ENCODE measurements at regions not wholly inside any gene's neighbourhood (a gene's known extent, or its start where the extent isn't known, plus 50 kb on each side); places are given as distances from the start of the nearest gene placed in this dataset.

DNA sequence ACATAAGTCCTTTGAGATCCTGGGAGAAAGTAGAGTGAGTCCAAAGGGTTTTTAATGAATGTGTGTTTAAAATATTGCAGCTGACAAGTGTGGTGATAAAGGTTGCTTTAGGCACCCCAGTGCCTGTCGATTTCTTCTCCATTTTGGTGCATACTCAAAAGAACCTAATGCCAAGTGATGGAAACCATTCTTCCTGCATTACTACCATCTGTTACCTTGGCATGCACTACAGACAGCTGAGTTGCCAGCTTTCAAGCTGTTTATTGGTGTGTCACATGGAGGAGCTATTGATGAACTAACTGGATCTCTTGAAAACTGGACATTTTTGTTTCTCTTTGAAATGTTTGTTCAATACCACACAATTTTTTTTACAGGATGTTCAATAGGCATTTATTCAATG is 350.0 kb downstream of the AKAIN1 start:
- no peak for DNase-seq

DNA sequence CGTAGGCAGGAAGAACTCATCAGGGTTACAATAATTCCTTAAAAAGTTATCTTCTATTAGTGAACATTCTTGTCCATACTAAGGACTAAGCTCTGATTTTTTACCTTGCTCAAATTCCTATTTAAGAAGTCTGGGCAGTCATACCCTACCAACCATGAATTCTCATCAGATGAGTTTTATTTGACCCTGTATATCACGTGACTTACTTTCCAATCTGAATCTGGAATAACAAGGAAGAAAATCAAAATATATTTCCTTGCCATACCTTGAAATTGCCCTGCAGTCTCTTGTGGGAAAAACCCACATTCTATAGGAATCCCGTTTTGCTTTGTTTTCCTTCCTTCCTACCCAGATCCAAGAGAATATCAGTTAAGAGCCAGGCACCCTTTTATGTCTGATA is 352.7 kb downstream of the AKAIN1 start:
- no peak for DNase-seq

DNA sequence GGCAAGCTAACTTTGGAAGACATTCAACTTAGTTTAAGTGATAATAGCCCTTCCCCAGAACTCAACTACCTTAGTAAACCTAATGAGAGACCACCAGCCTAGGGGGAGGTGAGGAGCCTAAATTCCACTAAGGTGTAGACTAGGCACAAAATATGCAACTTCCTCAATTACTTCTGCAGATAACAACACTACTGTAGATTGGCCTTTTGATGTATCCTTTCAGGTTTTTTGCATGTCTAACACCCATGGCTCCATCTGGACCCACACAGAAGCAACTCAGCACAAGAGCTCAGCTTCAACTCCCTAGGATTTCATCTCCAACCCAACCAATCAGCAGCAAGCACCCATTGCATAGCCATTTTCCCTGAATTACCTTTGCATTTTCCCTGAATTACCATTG is 353.3 kb downstream of the AKAIN1 start:
- no peak for DNase-seq

- no peak for DNase-seq
Observed at GRCh38 chr18:4842751-4843150, 354.3 kb downstream of the AKAIN1 start.

DNA sequence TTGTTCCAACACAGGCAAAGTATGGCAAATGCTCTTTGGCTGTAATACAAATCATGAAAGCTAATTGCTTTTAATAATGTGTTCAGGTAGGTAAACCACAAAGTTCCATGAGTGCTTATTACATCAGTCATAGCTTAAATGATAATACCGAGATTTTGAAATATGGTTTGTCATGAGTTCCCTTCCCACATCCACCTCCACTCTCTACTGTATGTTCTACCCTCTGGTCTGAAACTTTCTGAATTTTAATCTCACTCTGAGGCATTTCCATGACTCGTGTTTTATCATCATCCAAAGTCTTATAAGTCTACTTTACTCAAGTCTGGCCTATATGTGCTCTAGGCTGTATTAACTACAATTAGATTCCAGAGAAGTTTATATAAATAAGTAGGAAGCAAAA is 354.8 kb downstream of the AKAIN1 start:
- no peak for DNase-seq

DNA sequence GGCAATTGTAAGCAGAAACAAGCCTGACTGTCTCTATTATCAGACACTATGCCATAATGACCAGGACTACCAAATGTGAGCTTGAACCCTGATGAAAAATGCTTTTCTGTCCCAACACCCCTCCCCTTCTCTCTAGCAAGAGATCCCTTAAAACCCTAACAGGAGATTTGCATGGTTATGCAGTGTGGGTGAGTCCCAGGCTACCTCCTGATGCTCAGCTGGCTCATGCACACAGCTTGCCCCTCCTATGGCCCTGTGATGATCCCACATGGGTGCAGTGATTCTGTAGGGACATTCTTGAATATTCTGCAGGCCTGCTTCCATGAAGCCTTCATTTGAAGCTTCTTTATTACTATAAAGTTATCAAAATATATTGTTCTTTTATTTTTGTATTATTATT is 357.4 kb downstream of the AKAIN1 start:
- no peak for DNase-seq

DNA sequence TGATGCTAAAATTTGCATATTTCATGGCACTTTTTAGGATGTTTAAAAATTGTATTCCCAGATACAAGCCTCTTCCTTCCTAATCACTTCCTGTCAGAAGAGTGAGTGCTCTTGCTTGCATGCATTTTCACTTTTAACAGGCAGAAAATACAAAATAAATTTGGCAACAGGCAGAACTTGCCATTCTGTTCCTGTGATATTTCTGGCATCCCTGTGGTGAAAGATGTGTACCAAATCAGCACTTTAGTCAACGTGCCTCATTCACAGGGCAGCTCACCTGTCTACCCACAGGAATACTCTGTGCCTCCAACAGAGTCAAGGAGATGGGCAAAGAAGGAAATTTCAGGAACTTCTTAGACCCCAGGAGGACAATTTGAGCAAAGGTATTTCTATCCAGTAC is 360.9 kb downstream of the AKAIN1 start:
- DNase-seq, result no peak

GRCh38 chr18:4831791-4832375 is 365.2 kb downstream of the AKAIN1 start:
- no peak for DNase-seq

DNA sequence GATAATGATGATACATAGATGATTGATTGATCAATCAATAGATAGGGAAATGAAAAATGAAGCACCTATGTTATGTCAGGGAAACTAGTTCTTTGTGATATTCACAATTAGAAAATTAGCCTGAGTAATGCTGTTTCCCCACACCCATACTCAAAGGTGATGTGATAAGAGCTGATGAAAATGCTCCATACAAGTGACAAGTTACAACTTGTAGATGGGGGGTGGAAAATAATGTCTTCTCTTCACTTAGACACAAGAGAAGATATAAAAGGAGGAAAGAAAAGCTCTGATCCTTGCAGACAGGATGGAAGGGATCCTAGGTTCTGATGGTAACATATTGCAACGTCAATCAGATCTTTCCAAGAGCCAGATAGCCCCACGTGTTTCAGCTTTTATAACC is 365.9 kb downstream of the AKAIN1 start:
- no peak for DNase-seq

GRCh38 chr18:4823091-4823490 is 368.0 kb upstream of the DLGAP1 start:
- no peak for DNase-seq

- no peak for DNase-seq
Observed at GRCh38 chr18:4821801-4822200, 366.7 kb upstream of the DLGAP1 start.

DNA sequence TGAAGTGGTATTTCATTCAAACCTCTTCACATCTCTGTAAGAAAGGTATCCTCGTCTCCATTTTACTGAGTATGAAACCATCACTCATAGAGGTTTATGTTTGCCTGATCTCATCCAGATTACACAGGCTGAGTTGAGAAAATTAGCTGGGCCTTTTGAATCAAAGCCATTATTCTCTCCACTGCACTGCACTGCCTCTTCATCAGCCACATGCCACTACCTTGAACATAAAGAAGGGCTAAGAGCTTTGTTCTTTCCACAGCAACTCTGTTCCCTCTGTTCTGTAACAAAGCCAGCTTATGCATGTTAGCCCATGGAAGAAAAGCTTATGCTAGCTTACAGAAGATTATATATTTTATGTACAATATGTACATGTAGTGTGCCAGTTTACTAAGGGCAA is 362.6 kb upstream of the DLGAP1 start:
- DNase-seq, result no peak

GRCh38 chr18:4813708-4814107 is 358.6 kb upstream of the DLGAP1 start:
- DNase-seq, result no peak

- DNase-seq, result no peak
Observed at GRCh38 chr18:4808891-4809290, 353.8 kb upstream of the DLGAP1 start.

- DNase-seq, result no peak
Observed at GRCh38 chr18:4807604-4808293, 352.6 kb upstream of the DLGAP1 start.

DNA sequence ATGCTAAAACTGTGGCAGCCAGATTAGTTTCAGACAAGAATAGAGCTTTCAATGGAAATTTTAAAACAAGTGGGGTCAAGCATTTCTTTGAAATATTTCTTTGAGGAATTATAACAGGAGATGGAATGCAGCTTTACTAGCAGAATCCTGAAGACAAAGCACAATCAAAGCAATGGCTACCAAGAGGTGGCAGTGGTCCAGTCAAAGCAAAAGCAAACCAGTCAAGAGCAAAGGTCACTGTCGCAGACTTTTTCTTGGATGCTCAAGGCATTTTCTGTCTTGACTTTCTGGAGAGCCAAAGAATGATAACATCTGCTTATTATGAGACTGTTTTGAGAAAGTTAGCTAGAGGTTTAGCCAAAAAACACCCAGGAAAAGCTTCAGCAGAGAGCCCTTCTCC is 351.2 kb upstream of the DLGAP1 start:
- no peak for DNase-seq

DNA sequence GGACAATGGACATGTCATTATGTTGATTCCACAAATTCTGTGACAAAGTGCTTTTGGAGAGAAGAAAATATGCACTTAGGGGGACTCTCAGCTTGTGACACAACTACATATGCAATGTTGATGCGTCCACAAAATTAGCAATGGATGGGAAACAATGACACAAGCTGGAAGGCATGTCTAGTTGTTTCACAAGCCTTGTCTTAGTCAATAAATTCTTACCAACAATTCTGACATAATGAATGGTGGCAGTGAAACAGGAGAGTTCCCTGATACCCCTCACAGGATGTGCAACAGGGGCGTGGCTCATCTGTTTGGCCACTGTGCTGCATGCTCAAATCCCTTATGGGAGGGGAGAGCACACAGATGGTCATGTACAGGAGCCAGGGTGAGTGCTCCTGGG is 347.2 kb upstream of the DLGAP1 start:
- DNase-seq, result no peak

DNA sequence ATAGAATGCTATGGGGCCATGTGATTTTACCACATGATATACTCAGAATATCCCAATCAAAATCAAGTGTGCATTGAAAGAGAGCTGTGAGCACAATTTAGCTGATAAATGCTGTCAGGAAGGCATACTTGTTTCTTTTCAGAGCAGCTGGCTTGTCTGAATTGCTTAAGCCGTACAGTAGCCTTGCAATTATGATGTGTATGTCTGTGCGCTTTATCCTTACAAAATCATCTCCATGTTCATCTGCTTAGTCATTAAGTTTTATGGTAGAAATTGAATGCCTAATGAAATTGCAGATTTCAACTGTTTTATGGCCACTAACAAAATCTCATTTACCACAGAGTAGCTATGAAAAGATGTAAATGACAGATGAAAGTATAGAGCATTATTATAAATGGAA is 346.0 kb upstream of the DLGAP1 start:
- DNase-seq, result no peak

DNA sequence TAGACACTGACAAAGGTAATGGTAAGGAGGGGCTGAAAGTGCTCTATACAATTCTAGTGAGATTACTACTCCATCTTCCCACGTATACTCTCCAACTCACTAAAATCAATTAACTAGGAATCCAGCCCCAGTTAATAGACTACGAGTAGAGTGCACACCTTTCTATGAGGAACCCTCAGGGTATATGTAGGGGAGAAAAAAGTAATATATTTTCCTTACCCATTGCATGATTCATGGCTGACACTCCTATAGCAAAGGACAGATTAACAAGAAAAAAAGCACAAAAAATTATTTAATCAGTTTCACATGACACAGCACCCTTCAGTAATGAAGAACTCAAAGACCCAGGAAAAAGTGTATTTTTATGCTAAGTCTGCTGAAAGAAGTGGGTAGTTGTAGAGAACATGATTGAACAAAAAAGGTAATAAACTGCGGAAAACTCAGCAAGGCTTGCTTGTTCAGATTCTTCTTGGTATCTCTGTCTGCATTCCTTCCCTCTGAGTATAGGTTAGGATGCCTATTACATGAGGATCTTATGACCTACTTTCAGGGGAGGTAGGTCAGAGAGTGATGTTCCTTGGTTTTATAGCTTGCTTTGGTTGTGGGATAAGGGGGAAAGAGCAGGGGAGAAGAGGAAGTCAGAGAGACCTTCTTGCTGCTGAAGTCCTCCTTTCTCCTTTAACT is 342.0 kb upstream of the DLGAP1 start:
- DNase-seq, result no peak

DNA sequence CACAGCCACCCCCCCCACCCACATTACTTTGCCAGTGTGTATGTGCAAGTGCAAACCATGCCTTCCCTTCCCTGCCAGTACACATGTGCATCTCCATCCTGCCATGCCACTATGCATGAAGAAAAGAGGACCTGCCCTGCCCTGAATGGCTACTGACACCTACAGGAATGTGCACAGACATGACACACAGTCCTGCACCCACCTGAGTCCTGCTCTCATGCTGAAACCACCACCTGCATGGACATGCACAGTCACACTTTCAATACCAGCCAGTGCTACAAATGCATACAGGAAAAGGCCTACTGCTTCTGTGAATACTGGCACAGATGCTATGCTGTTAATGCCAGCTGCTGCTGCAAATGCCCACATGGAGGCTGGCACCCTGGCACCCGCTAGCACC is 334.4 kb upstream of the DLGAP1 start:
- DNase-seq, result no peak

GRCh38 chr18:4781873-4782272 is 326.8 kb upstream of the DLGAP1 start:
- no peak for DNase-seq

DNA sequence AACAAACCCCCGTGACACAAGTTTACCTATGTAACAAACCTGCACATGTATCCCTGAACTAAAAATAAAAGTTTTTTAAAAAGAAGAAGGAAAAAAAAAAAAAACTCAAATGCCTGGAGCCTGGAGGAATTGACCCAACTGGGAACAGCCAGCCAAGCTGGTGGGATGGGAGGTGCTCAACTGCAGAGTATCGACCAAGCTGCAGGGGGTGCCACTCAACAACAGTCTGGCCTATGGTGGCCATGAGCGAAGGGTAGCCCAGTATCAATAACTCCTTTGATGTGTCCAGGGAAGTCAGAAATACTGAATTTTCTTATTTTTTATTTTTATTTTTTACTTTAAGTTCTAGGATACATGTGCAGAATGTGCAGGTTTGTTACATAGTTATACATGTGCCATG is 310.3 kb upstream of the DLGAP1 start:
- DNase-seq, result no peak

GRCh38 chr18:4762330-4762729 is 307.2 kb upstream of the DLGAP1 start:
- no peak for DNase-seq

GRCh38 chr18:4758980-4759379 is 303.9 kb upstream of the DLGAP1 start:
- no peak for DNase-seq

DNA sequence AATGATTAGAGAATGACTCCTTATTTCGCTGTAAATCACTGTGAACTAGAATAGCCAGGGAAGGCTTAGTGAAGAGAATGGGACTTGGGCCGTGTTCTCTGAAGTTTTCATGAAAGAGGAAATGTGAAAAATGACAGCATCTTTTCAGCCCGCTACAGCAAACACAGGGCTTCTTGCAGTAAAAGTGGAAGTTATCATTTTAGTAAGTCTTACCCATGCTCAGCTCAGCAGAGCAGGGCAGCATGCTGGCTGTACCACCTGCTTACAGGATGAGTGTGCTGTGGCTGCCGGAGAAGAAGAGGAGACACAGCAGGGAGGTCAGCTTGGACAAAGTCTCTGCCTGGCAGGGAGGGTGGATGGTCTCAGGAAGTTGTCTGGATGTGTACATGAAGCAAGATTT is 300.7 kb upstream of the DLGAP1 start:
- DNase-seq, result no peak
